Keratinocyte (primary cell): ENCODE measurements at regions not wholly inside any gene's neighbourhood (a gene's known extent, or its start where the extent isn't known, plus 50 kb on each side); places are given as distances from the start of the nearest gene placed in this dataset.

ENCODE experiments used
- DNase-seq: peaks from one replicate; pipeline ENCODE4 v3.0.0-alpha.2; 2011; ENCODE audit warnings: low read depth, missing footprints, low spot score
- FAIRE-seq: peaks from 2 replicates; lab custom pipeline; 2011; peaks lifted over from hg19 to GRCh38; lab: Jason Lieb, UNC
- H2AFZ ChIP-seq: 2 replicates; pipeline ENCODE4 v1.6.0; 2012; ENCODE audit warnings: low read length, control low read depth, inconsistent platforms; ENCODE audit not compliant: control insufficient read depth
- H3K27ac ChIP-seq: 2 replicates; pipeline ENCODE4 v1.5.1; 2011; ENCODE audit warnings: low read length; ENCODE audit not compliant: control insufficient read depth, insufficient read depth
- H3K27me3 ChIP-seq: 3 replicates; pipeline ENCODE4 v1.6.0; 2011; ENCODE audit warnings: low read length; ENCODE audit not compliant: control insufficient read depth, insufficient read depth; ENCODE audit errors: extremely low read depth
- H3K36me3 ChIP-seq, 2 experiments: 2 replicates in 1 of 2; 3 replicates in 1 of 2; pipeline ENCODE4 v1.5.1; 2011; ENCODE audit warnings: low read length in 2 of 2, mild to moderate bottlenecking in 1 of 2; ENCODE audit not compliant: control insufficient read depth in 2 of 2, insufficient read depth in 2 of 2; ENCODE audit errors: extremely low read depth in 1 of 2
- H3K4me1 ChIP-seq: 3 replicates; pipeline ENCODE4 v1.5.1; 2011; ENCODE audit warnings: low read length; ENCODE audit not compliant: control insufficient read depth, insufficient read depth; ENCODE audit errors: extremely low read depth
- H3K4me2 ChIP-seq: 3 replicates; pipeline ENCODE4 v1.6.0; 2011; ENCODE audit warnings: low read depth, low read length; ENCODE audit not compliant: control insufficient read depth, insufficient read depth; ENCODE audit errors: extremely low read depth
- H3K4me3 ChIP-seq, 3 experiments: fragments of 200-600 bp in 1 of 3; sonication (generic) in 1 of 3; 2 replicates in 2 of 3; 3 replicates in 1 of 3; pipeline ENCODE4 v1.5.1; 2011 to 2016; ENCODE audit warnings: low read length in 3 of 3, mild to moderate bottlenecking in 3 of 3, control low read depth in 2 of 3, inconsistent platforms in 1 of 3, low read depth in 1 of 3, mixed read lengths in 1 of 3, mixed run types in 1 of 3, moderate library complexity in 1 of 3; ENCODE audit not compliant: control insufficient read depth in 2 of 3, insufficient read depth in 2 of 3; ENCODE audit errors: extremely low read depth in 1 of 3
- H3K79me2 ChIP-seq: 2 replicates; pipeline ENCODE4 v1.6.0; 2012; ENCODE audit warnings: low read length; ENCODE audit not compliant: control insufficient read depth, insufficient read depth
- H3K9ac ChIP-seq: 3 replicates; pipeline ENCODE4 v1.6.0; 2011; ENCODE audit warnings: low read length; ENCODE audit not compliant: control insufficient read depth, insufficient read depth; ENCODE audit errors: extremely low read depth
- H3K9me1 ChIP-seq: 3 replicates; pipeline ENCODE4 v1.6.0; 2011; ENCODE audit warnings: low read length; ENCODE audit not compliant: control insufficient read depth, insufficient read depth; ENCODE audit errors: extremely low read depth
- H3K9me3 ChIP-seq: 2 replicates; pipeline ENCODE4 v1.5.1; 2012; ENCODE audit warnings: low read depth, low read length; ENCODE audit not compliant: control insufficient read depth
- H4K20me1 ChIP-seq: 3 replicates; pipeline ENCODE4 v1.6.0; 2011; ENCODE audit warnings: low read length; ENCODE audit not compliant: control insufficient read depth, insufficient read depth; ENCODE audit errors: extremely low read depth
- CTCF ChIP-seq, 3 experiments: IDR thresholded peaks in 1 of 3; conservative IDR thresholded peaks in 1 of 3; optimal IDR thresholded peaks in 1 of 3; 2 replicates in 2 of 3; 3 replicates in 1 of 3; pipeline versions ENCODE3 to v1.5.1; 2011; ENCODE audit warnings: low read length in 3 of 3, mild to moderate bottlenecking in 3 of 3, moderate library complexity in 2 of 3, control low read depth in 1 of 3, inconsistent platforms in 1 of 3; ENCODE audit not compliant: insufficient read depth in 2 of 3; ENCODE audit errors: extremely low read depth in 1 of 3
- EZH2 ChIP-seq: IDR thresholded peaks from one replicate; pipeline ENCODE4 v1.6.1; 2012; ENCODE audit warnings: inconsistent platforms, mild to moderate bottlenecking, low read length, moderate library complexity
- dilution Hi-C: fragments of 300-500 bp; cut with MboI; formaldehyde crosslinking; loops from one replicate; pipeline ENCODE4 v1.7.0; 2020; ENCODE audit warnings: low sequenced_read_pairs; ENCODE audit not compliant: extremely low pct_ligation_motif_present

GRCh38 chr11:80562523-80563125, 1121.8 kb upstream of the TENM4 start:
- Histone ChIP-seq H3K9me3 (no peaks in the 10 kb centered on the region), H3K4me2 (no peak overlapping the region), H3K36me3 (no peaks in the 10 kb centered on the region), H3K4me1 (no peaks in the 10 kb centered on the region), H3K79me2 (no peaks in the 10 kb centered on the region), H3K4me3 (no peak overlapping the region), H3K27me3 (no peaks in the 10 kb centered on the region), H4K20me1 (no peaks in the 10 kb centered on the region), H2AFZ (no peak overlapping the region), H3K27ac (no peak overlapping the region), H3K9ac (no peak overlapping the region), H3K9me1 (no peaks in the 10 kb centered on the region)
- no peak for TF ChIP-seq EZH2
- no peak for TF ChIP-seq CTCF (optimal IDR thresholded peaks at IDR 0.05 in 1 of 3, IDR thresholded peaks at IDR 0.05 in 1 of 3, conservative IDR thresholded peaks at IDR 0.05 in 1 of 3; ENCODE audit: extremely low read depth in 1 of 3, insufficient read depth in 2 of 3, low read length in 3 of 3)
- dilution Hi-C loops = no loop called here
- DNase-seq (no peak), FAIRE-seq (no peak)

GRCh38 chr11:80559942-80560341, 1119.1 kb upstream of the TENM4 start:
- dilution Hi-C loops = no loop called here
- Histone ChIP-seq H3K4me1 (no peaks in the 10 kb centered on the region), H2AFZ (no peak overlapping the region), H3K4me2 (no peak overlapping the region), H3K9me3 (no peaks in the 10 kb centered on the region), H3K27me3 (no peaks in the 10 kb centered on the region), H3K4me3 (no peak overlapping the region), H4K20me1 (no peaks in the 10 kb centered on the region), H3K79me2 (no peaks in the 10 kb centered on the region), H3K9me1 (no peaks in the 10 kb centered on the region), H3K36me3 (no peaks in the 10 kb centered on the region), H3K9ac (no peak overlapping the region), H3K27ac (no peak overlapping the region)
- no peak for DNase-seq
- no peak for FAIRE-seq
- TF ChIP-seq CTCF (optimal IDR thresholded peaks at IDR 0.05 in 1 of 3, IDR thresholded peaks at IDR 0.05 in 1 of 3, conservative IDR thresholded peaks at IDR 0.05 in 1 of 3; ENCODE audit: extremely low read depth in 1 of 3, insufficient read depth in 2 of 3, low read length in 3 of 3) (no peak), EZH2 (no peak)
